ENCODE measurements at regions not wholly inside any gene's neighbourhood (a gene's known extent, or its start where the extent isn't known, plus 50 kb on each side); places are given as distances from the start of the nearest gene placed in this dataset.

- H3K9ac ChIP-seq (ENCODE audit: control insufficient read depth, insufficient read depth, low read length), result no peak overlapping the region
- H3K9me3 ChIP-seq (replicated peaks; ENCODE audit: control insufficient read depth, insufficient read depth, low read length), result no peaks in the 10 kb centered on the region
- CTCF ChIA-PET, result no interaction called here
- no TSS peak for BruUV-seq (replicated peaks)
- no peaks in the 10 kb centered on the region for H3K27me3 ChIP-seq (replicated peaks in 1 of 2; ENCODE audit: control insufficient read depth in 2 of 2, insufficient read depth in 2 of 2, low read length in 1 of 2)
- ATAC-seq (no peak), FAIRE-seq (no peak), DNase-seq (ENCODE audit: low read depth, low spot score) (no peak)
- no peak overlapping the region for H3K27ac ChIP-seq (ENCODE audit: control insufficient read depth, insufficient read depth)
- in situ Hi-C loops (cut with MboI) (no loop called here), intact Hi-C loops (cut with micrococcal nuclease; ENCODE audit: unreplicated experiment) (no loop called here)
- RAD21 ChIA-PET (ENCODE audit: unreplicated experiment), result no interaction called here
- TF ChIP-seq EP300 (IDR thresholded peaks at IDR 0.05; ENCODE audit: borderline replicate concordance in 1 of 2, control insufficient read depth in 1 of 2, low read depth in 2 of 2, low read length in 2 of 2) (no peak), SMARCA5 (IDR thresholded peaks at IDR 0.05) (no peak), MTA2 (IDR thresholded peaks at IDR 0.05; ENCODE audit: low read depth) (no peak), USF1 (IDR thresholded peaks at IDR 0.05; ENCODE audit: borderline replicate concordance, extremely low read length, insufficient read depth, low read depth, low read length) (no peak), MEF2A (IDR thresholded peaks at IDR 0.05; ENCODE audit: insufficient read depth, low read depth, low read length) (no peak)
- H3K36me3 ChIP-seq (ENCODE audit: control insufficient read depth in 2 of 2, insufficient read depth in 2 of 2, low read length in 1 of 2), result no peaks in the 10 kb centered on the region
- H3K79me2 ChIP-seq (ENCODE audit: control insufficient read depth, insufficient read depth, low read length), result no peaks in the 10 kb centered on the region
- no peaks in the 10 kb centered on the region for H3K4me1 ChIP-seq (ENCODE audit: control insufficient read depth, insufficient read depth, low read length)
- H3K4me3 ChIP-seq, result no peak overlapping the region
- H4K20me1 ChIP-seq (ENCODE audit: control insufficient read depth, insufficient read depth), result no peaks in the 10 kb centered on the region
- SMC1A ChIA-PET (ENCODE audit: uncharacterized antibody, unreplicated experiment), result no interaction called here
- no peak overlapping the region for H3K4me2 ChIP-seq (ENCODE audit: control insufficient read depth, insufficient read depth)
- no peak overlapping the region for H2AFZ ChIP-seq (ENCODE audit: control insufficient read depth, low read depth, low read length)
- POLR2A ChIA-PET, result no interaction called here
Observed at GRCh38 chr4:126057371-126057770, 742.6 kb downstream of the FAT4 start.

GRCh38 chr4:126058596-126058995 lies 743.8 kb downstream of the FAT4 start:
- POLR2A ChIA-PET, result no interaction called here
- H3K4me3 ChIP-seq, result no peak overlapping the region
- no TSS peak for BruUV-seq (replicated peaks)
- H3K4me2 ChIP-seq (ENCODE audit: control insufficient read depth, insufficient read depth), result no peak overlapping the region
- no peak overlapping the region for H2AFZ ChIP-seq (ENCODE audit: control insufficient read depth, low read depth, low read length)
- in situ Hi-C loops (cut with MboI) (no loop called here), intact Hi-C loops (cut with micrococcal nuclease; ENCODE audit: unreplicated experiment) (no loop called here)
- RAD21 ChIA-PET (ENCODE audit: unreplicated experiment), result no interaction called here
- no peaks in the 10 kb centered on the region for H3K4me1 ChIP-seq (ENCODE audit: control insufficient read depth, insufficient read depth, low read length)
- no peak for ATAC-seq
- no peaks in the 10 kb centered on the region for H3K79me2 ChIP-seq (ENCODE audit: control insufficient read depth, insufficient read depth, low read length)
- SMC1A ChIA-PET (ENCODE audit: uncharacterized antibody, unreplicated experiment), result no interaction called here
- DNase-seq (ENCODE audit: low read depth, low spot score), result no peak
- CTCF ChIA-PET, result no interaction called here
- no peaks in the 10 kb centered on the region for H4K20me1 ChIP-seq (ENCODE audit: control insufficient read depth, insufficient read depth)
- H3K27me3 ChIP-seq (replicated peaks in 1 of 2; ENCODE audit: control insufficient read depth in 2 of 2, insufficient read depth in 2 of 2, low read length in 1 of 2), result no peaks in the 10 kb centered on the region
- FAIRE-seq, result no peak
- H3K9me3 ChIP-seq (replicated peaks; ENCODE audit: control insufficient read depth, insufficient read depth, low read length), result no peaks in the 10 kb centered on the region
- H3K9ac ChIP-seq (ENCODE audit: control insufficient read depth, insufficient read depth, low read length), result no peak overlapping the region
- no peaks in the 10 kb centered on the region for H3K36me3 ChIP-seq (ENCODE audit: control insufficient read depth in 2 of 2, insufficient read depth in 2 of 2, low read length in 1 of 2)
- H3K27ac ChIP-seq (ENCODE audit: control insufficient read depth, insufficient read depth), result no peak overlapping the region
- WGBS (ENCODE audit: insufficient coverage, insufficient replicate concordance, low lambda C conversion rate, missing lambda C conversion rate), result 3% methylated on average over 2 of the region's 2 CpGs
- no peak for TF ChIP-seq SMC3 (IDR thresholded peaks at IDR 0.05; ENCODE audit: borderline replicate concordance, low read length)
- TF ChIP-seq SPI1 (IDR thresholded peaks at IDR 0.05; ENCODE audit: borderline replicate concordance, insufficient read depth, low read depth, low read length), result no peak
- TF ChIP-seq, protein P1, sequence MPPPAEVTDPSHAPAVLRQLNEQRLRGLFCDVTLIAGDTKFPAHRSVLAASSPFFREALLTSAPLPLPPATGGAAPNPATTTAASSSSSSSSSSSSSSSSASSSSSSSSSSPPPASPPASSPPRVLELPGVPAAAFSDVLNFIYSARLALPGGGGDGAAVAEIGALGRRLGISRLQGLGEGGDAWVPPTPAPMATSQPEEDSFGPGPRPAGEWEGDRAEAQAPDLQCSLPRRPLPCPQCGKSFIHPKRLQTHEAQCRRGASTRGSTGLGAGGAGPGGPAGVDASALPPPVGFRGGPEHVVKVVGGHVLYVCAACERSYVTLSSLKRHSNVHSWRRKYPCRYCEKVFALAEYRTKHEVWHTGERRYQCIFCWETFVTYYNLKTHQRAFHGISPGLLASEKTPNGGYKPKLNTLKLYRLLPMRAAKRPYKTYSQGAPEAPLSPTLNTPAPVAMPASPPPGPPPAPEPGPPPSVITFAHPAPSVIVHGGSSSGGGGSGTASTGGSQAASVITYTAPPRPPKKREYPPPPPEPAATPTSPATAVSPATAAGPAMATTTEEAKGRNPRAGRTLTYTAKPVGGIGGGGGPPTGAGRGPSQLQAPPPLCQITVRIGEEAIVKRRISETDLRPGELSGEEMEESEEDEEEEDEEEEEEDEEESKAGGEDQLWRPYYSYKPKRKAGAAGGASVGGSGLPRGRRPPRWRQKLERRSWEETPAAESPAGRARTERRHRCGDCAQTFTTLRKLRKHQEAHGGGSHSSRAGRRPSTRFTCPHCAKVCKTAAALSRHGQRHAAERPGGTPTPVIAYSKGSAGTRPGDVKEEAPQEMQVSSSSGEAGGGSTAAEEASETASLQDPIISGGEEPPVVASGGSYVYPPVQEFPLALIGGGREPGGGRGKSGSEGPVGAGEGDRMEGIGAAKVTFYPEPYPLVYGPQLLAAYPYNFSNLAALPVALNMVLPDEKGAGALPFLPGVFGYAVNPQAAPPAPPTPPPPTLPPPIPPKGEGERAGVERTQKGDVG (CRISPR knock-in tag; IDR thresholded peaks at IDR 0.05), result no peak
- TF ChIP-seq RCOR1 (conservative IDR thresholded peaks at IDR 0.05; ENCODE audit: low read depth, low read length), result no peak
- no peak for TF ChIP-seq ZNF274 (IDR thresholded peaks at IDR 0.05; ENCODE audit: insufficient read depth, insufficient read length)
- TF ChIP-seq JUND (IDR thresholded peaks at IDR 0.05; ENCODE audit: low read depth, low read length), result no peak
- no peak for TF ChIP-seq CHD1 (IDR thresholded peaks at IDR 0.05; ENCODE audit: low read depth, low read length)
- TF ChIP-seq TCF3 (IDR thresholded peaks at IDR 0.05; ENCODE audit: borderline replicate concordance, insufficient read depth, low read depth, low read length), result no peak
- TF ChIP-seq POU2F2 (IDR thresholded peaks at IDR 0.05; ENCODE audit: borderline replicate concordance, low read depth, low read length), result no peak
- no peak for TF ChIP-seq ASH2L (IDR thresholded peaks at IDR 0.05; ENCODE audit: borderline replicate concordance, low read depth)
- TF ChIP-seq WRNIP1 (IDR thresholded peaks at IDR 0.05; ENCODE audit: borderline replicate concordance, low read depth, low read length), result no peak
- no peak for TF ChIP-seq HCFC1 (IDR thresholded peaks at IDR 0.05; ENCODE audit: low read length)
